HG03558 (cell line): ENCODE measurements at regions not wholly inside any gene's neighbourhood (a gene's known extent, or its start where the extent isn't known, plus 50 kb on each side); places are given as distances from the start of the nearest gene placed in this dataset.

Experiments used
- ATAC-seq: cut with Tn5 transposase; IDR thresholded peaks from one replicate; pipeline ENCODE4 v1.9.1; 2021; ENCODE audit warnings: moderate number of reproducible peaks; ENCODE audit not compliant: unreplicated experiment; ENCODE audit errors: extremely low read depth

GRCh38 chr9:89234205-89235067 lies 55.8 kb upstream of the SHC3 start:
- ATAC-seq, result peak; percentile 70

GRCh38 chr9:89236955-89237573 lies 58.4 kb upstream of the SHC3 start:
- ATAC-seq, result no peak

- ATAC-seq, result no peak
Observed at GRCh38 chr9:89238424-89238823, 59.8 kb upstream of the SHC3 start.

- no peak for ATAC-seq
Observed at GRCh38 chr9:89243296-89244061, 64.9 kb upstream of the SHC3 start.

- no peak for ATAC-seq
Observed at GRCh38 chr9:89246840-89247239, 64.2 kb upstream of the CKS2 start.

- ATAC-seq, result no peak
Observed at GRCh38 chr9:89247431-89248353, 63.3 kb upstream of the CKS2 start.

- ATAC-seq, result no peak
Observed at GRCh38 chr9:89249001-89249400, 62.0 kb upstream of the CKS2 start.

GRCh38 chr9:89252651-89253267 lies 58.2 kb upstream of the CKS2 start:
- ATAC-seq, result no peak

GRCh38 chr9:89254058-89254772 lies 56.8 kb upstream of the CKS2 start:
- ATAC-seq, result no peak

- ATAC-seq, result no peak
Observed at GRCh38 chr9:89254773-89255125, 56.2 kb upstream of the CKS2 start.

GRCh38 chr9:89256225-89256624 lies 54.8 kb upstream of the CKS2 start:
- ATAC-seq, result no peak

GRCh38 chr9:89256642-89257041 lies 54.4 kb upstream of the CKS2 start:
- no peak for ATAC-seq

GRCh38 chr9:89260525-89260924 lies 50.5 kb upstream of the CKS2 start:
- no peak for ATAC-seq
